ENCODE measurements at regions not wholly inside any gene's neighbourhood (a gene's known extent, or its start where the extent isn't known, plus 50 kb on each side); places are given as distances from the start of the nearest gene placed in this dataset.

DNA sequence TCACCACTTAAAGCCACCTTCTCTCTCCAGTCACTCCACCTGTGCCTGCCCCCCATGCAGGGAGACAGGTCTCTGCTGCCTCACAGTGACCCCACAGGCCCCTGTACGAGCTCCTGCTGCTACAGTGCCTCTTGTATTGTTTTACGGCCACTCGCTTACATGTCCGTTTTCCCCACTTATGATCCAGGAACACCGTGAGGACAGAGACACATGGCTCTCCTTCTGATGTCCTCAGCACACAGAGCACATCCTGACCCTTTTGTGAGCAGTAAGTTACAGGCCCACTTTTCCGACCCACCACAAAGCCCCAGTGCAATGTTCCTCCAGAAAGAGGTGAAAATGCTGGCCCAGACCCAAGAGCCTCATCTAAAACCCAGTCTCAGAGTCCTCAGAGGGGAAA is 84.8 kb upstream of the GNAO1 start:
- no peaks in the 10 kb centered on the region for H3K36me3 Mint-ChIP-seq
- TF ChIP-seq SOX15 (CRISPR knock-in tag; IDR thresholded peaks at IDR 0.05), result no peak
- no peak for TF ChIP-seq GTF2I (CRISPR knock-in tag; conservative IDR thresholded peaks at IDR 0.05)
- TF ChIP-seq CREB1 (CRISPR knock-in tag; IDR thresholded peaks at IDR 0.05), result no peak
- no peak for TF ChIP-seq NFATC4 (CRISPR knock-in tag; IDR thresholded peaks at IDR 0.05)
- no peak overlapping the region for H3K4me3 Mint-ChIP-seq
- H3K4me1 Mint-ChIP-seq, result peaks cover 39% of the 10 kb centered on the region
- ChIA-PET POLR2A (no interaction called here), CTCF (no interaction called here)
- ATAC-seq, result no peak
- peaks cover 7% of the 10 kb centered on the region; the same call in 1 of the 2 replicates for H3K9me3 Mint-ChIP-seq
- DNase-seq (ENCODE audit: low spot score), result no peak
- no peaks in the 10 kb centered on the region for H3K27me3 Mint-ChIP-seq (ENCODE audit: low read depth)
- no peak overlapping the region for H3K27ac Mint-ChIP-seq

DNA sequence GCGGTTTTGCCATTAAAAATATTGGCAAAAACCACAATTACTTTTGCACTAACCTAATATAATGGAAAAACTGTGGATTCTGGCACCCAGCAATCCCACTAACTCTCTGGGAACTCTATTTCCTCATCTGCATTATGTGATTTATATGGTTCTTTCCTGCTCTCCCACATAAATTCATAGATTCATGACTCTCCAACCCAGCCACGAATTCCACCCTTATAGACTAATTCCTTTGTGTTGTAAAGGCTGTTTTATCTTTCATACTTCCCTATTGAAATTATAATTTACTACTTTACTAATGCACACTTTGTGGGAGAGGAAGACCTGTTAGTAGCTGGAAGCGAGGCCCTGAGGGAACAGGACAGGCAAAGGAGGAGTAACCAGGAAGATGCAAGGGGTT is 88.4 kb upstream of the GNAO1 start:
- ATAC-seq, result no peak

DNA sequence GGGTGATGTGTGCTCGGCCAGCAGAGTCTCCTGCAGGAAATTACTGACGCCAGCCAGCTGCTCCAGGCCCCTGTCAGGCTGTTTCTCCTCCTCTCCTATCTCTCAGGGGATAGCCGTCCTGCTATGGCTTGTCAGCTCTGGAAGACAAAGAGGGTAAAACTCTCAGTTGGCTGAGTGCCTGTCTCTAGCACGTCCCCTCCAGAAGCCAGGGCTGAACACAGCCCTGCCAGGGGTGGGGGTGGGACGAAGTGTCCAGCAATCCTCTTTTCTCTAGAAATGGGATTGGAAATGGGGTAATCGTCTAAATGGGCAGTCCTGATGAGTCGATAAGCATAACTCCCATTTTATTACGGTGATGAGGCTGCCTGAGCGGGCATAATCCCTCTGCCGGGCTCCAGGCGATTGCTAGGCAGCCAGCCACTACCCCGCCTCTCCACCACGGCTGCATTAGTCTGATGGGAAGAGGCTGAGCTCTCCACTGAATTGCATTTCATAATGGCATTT is 89.1 kb upstream of the GNAO1 start:
- peaks cover 7% of the 10 kb centered on the region; the same call in 1 of the 2 replicates for H3K9me3 Mint-ChIP-seq
- no peak overlapping the region for H3K27ac Mint-ChIP-seq
- POLR2A ChIA-PET, result no interaction called here
- peaks cover 15% of the 10 kb centered on the region for H3K4me1 Mint-ChIP-seq
- no peak for DNase-seq (ENCODE audit: low spot score)
- H3K27me3 Mint-ChIP-seq (ENCODE audit: low read depth), result no peaks in the 10 kb centered on the region
- CTCF ChIA-PET, result interaction anchor here (1.4 kb wide), 1 partner anchor 158 kb away, joined by 3 read pairs; no protein-coding TSS in a partner anchor
- no peak overlapping the region for H3K4me3 Mint-ChIP-seq
- ATAC-seq, result peak; percentile 26
- TF ChIP-seq, protein P1, sequence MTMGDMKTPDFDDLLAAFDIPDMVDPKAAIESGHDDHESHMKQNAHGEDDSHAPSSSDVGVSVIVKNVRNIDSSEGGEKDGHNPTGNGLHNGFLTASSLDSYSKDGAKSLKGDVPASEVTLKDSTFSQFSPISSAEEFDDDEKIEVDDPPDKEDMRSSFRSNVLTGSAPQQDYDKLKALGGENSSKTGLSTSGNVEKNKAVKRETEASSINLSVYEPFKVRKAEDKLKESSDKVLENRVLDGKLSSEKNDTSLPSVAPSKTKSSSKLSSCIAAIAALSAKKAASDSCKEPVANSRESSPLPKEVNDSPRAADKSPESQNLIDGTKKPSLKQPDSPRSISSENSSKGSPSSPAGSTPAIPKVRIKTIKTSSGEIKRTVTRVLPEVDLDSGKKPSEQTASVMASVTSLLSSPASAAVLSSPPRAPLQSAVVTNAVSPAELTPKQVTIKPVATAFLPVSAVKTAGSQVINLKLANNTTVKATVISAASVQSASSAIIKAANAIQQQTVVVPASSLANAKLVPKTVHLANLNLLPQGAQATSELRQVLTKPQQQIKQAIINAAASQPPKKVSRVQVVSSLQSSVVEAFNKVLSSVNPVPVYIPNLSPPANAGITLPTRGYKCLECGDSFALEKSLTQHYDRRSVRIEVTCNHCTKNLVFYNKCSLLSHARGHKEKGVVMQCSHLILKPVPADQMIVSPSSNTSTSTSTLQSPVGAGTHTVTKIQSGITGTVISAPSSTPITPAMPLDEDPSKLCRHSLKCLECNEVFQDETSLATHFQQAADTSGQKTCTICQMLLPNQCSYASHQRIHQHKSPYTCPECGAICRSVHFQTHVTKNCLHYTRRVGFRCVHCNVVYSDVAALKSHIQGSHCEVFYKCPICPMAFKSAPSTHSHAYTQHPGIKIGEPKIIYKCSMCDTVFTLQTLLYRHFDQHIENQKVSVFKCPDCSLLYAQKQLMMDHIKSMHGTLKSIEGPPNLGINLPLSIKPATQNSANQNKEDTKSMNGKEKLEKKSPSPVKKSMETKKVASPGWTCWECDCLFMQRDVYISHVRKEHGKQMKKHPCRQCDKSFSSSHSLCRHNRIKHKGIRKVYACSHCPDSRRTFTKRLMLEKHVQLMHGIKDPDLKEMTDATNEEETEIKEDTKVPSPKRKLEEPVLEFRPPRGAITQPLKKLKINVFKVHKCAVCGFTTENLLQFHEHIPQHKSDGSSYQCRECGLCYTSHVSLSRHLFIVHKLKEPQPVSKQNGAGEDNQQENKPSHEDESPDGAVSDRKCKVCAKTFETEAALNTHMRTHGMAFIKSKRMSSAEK (CRISPR knock-in tag; IDR thresholded peaks at IDR 0.05; ENCODE audit: borderline replicate concordance), result no peak
- TF ChIP-seq, protein P2, sequence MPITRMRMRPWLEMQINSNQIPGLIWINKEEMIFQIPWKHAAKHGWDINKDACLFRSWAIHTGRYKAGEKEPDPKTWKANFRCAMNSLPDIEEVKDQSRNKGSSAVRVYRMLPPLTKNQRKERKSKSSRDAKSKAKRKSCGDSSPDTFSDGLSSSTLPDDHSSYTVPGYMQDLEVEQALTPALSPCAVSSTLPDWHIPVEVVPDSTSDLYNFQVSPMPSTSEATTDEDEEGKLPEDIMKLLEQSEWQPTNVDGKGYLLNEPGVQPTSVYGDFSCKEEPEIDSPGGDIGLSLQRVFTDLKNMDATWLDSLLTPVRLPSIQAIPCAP (CRISPR knock-in tag; IDR thresholded peaks at IDR 0.05), result no peak
- TF ChIP-seq ZNF416 (CRISPR knock-in tag; IDR thresholded peaks at IDR 0.05) (no peak), CREM (CRISPR knock-in tag; IDR thresholded peaks at IDR 0.05) (no peak), OVOL2 (CRISPR knock-in tag; IDR thresholded peaks at IDR 0.05; ENCODE audit: borderline replicate concordance) (no peak)
- TF ChIP-seq, protein P3, sequence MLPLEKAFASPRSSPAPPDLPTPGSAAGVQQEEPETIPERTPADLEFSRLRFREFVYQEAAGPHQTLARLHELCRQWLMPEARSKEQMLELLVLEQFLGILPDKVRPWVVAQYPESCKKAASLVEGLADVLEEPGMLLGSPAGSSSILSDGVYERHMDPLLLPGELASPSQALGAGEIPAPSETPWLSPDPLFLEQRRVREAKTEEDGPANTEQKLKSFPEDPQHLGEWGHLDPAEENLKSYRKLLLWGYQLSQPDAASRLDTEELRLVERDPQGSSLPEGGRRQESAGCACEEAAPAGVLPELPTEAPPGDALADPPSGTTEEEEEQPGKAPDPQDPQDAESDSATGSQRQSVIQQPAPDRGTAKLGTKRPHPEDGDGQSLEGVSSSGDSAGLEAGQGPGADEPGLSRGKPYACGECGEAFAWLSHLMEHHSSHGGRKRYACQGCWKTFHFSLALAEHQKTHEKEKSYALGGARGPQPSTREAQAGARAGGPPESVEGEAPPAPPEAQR (CRISPR knock-in tag; IDR thresholded peaks at IDR 0.05), result no peak
- TF ChIP-seq, protein P4, sequence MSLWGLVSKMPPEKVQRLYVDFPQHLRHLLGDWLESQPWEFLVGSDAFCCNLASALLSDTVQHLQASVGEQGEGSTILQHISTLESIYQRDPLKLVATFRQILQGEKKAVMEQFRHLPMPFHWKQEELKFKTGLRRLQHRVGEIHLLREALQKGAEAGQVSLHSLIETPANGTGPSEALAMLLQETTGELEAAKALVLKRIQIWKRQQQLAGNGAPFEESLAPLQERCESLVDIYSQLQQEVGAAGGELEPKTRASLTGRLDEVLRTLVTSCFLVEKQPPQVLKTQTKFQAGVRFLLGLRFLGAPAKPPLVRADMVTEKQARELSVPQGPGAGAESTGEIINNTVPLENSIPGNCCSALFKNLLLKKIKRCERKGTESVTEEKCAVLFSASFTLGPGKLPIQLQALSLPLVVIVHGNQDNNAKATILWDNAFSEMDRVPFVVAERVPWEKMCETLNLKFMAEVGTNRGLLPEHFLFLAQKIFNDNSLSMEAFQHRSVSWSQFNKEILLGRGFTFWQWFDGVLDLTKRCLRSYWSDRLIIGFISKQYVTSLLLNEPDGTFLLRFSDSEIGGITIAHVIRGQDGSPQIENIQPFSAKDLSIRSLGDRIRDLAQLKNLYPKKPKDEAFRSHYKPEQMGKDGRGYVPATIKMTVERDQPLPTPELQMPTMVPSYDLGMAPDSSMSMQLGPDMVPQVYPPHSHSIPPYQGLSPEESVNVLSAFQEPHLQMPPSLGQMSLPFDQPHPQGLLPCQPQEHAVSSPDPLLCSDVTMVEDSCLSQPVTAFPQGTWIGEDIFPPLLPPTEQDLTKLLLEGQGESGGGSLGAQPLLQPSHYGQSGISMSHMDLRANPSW (CRISPR knock-in tag; conservative IDR thresholded peaks at IDR 0.05; ENCODE audit: low read depth), result no peak
- no peaks in the 10 kb centered on the region for H3K36me3 Mint-ChIP-seq

More for the DNA sequence above, 88.4 kb upstream of the GNAO1 start:
- Mint-ChIP-seq H3K36me3 (no peaks in the 10 kb centered on the region), H3K4me3 (no peak overlapping the region), H3K27me3 (ENCODE audit: low read depth) (no peaks in the 10 kb centered on the region), H3K4me1 (peaks cover 16% of the 10 kb centered on the region), H3K9me3 (peaks cover 7% of the 10 kb centered on the region; the same call in 1 of the 2 replicates), H3K27ac (no peak overlapping the region)
- ChIA-PET POLR2A (no interaction called here), CTCF (interaction anchor here (1.4 kb wide), 1 partner anchor 159 kb away, joined by 3 read pairs; no protein-coding TSS in a partner anchor)
- DNase-seq (ENCODE audit: low spot score), result no peak
- TF ChIP-seq NFYB (CRISPR knock-in tag; conservative IDR thresholded peaks at IDR 0.05; ENCODE audit: low read depth) (no peak), ELF4 (CRISPR knock-in tag; IDR thresholded peaks at IDR 0.05; ENCODE audit: low read depth) (no peak), NR2C2 (CRISPR knock-in tag; IDR thresholded peaks at IDR 0.05) (no peak), TCF7 (CRISPR knock-in tag; IDR thresholded peaks at IDR 0.05; ENCODE audit: low read depth) (no peak)
